ENCODE measurements at regions not wholly inside any gene's neighbourhood (a gene's known extent, or its start where the extent isn't known, plus 50 kb on each side); places are given as distances from the start of the nearest gene placed in this dataset.

DNA sequence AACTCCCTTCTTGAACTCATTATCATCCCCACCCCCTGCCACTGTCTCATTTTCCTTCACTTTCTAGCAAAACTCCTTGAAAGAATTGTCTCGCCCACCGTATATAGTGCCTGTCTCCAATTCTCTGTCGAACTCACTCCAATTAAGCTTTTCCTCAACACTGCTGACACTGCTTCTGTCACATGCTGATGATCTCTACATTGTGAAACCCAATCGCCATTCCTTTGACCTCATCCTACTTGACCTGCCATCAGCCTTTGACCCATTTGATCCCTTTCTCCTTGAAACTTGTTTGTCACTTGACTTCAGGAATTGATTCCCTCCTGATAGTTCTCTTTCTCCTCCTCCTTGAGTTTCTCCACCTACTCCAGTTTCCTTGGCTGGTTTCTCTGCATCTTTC lies 54.8 kb downstream of the CCDC71L start:
- DNase-seq, result no peak

DNA sequence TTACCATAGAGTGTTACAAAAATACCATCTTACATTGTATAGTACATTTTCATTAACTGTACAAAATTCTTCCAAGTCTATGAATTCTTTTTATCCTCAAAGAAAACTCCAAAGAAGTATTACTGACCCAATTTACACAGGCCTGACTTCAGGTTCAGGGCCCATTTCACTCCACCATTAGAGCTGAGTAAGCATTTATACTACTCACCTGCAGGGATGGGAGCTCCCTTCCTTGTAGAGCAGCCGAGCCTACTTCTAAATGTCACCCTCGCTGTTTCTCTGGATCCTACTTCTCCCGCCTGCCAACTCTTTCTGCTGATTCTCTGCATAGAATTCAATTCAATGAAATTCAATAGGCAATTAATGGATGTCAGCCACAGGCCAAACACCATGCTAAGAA lies 56.0 kb downstream of the CCDC71L start:
- DNase-seq, result no peak

GRCh38 chr7:106604303-106604924 lies 56.5 kb downstream of the CCDC71L start:
- DNase-seq, result no peak

- no peak for DNase-seq
Observed at GRCh38 chr7:106603346-106603745, 57.6 kb downstream of the CCDC71L start.

- DNase-seq, result no peak
Observed at GRCh38 chr7:106602062-106602461, 58.9 kb downstream of the CCDC71L start.

DNA sequence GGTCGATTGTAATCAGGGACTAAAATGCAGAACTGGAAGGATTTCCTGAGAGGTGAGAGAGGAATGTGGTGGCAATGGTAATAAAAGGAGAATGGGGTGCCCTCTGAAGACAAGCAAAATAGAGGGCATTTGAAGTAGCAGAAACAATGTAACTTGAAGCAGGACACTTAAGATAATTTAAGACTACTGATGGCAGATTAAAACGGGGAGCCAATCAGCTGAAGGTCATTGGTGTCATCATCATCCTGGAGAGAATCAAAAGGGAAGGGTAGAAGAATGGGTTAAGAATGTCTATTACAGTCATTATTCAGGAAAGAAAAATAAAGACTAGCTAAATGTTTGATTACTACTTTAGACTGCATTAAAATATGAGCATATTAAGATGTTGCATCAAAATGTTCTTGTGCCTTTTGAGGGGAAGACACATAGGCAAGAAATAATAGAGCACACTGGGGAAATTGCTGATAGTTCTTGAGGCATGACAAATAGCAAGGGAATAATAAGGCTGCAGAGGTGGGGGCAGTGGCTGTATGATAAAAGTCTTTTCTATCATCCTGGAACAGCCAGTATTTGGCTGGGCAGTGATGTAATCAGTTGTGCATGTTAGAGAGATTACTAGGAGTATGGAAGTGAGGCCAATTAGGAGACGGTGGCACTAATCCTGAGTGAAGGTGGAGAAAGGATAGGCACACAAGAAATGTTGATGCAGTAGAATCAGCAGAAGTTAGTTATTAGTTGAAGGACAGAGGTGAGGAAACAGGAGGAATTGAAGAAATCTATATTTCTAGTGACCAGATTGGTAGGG lies 60.2 kb downstream of the CCDC71L start:
- no peak for DNase-seq

- DNase-seq, result no peak
Observed at GRCh38 chr7:106599343-106599698, 61.6 kb downstream of the CCDC71L start.

DNA sequence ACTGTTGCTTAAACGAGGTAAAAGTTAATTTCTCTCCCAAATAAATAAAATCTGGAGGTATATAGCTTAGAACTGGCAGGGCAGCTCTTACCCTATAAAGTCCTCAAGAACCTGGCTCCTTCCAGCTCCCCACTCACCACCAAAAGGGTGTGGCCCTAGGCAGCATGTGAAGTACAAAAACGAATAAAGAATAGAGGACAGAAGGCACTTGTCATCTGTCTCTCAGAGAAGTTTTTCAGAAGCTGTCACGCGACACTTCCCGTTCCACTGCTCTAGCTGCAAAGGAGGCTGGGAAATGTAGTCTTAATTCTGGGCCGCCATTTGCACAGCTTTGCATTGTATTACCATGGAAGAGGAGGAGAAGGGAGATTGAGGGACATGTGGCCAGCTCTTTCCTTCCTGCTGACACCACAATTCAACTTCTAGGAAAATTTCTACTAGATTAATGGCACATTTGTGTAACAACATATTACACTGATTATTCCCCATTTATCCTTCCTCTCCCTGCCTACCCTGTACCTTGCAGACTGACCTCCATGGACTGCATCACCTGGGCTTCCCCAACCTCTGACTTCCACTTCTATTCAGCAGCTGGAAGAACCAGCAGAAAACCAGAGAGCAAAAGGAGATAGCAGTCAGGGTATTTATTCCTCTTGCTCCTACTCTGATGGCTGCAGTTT lies 62.2 kb downstream of the CCDC71L start:
- peak; percentile 57 for DNase-seq

DNA sequence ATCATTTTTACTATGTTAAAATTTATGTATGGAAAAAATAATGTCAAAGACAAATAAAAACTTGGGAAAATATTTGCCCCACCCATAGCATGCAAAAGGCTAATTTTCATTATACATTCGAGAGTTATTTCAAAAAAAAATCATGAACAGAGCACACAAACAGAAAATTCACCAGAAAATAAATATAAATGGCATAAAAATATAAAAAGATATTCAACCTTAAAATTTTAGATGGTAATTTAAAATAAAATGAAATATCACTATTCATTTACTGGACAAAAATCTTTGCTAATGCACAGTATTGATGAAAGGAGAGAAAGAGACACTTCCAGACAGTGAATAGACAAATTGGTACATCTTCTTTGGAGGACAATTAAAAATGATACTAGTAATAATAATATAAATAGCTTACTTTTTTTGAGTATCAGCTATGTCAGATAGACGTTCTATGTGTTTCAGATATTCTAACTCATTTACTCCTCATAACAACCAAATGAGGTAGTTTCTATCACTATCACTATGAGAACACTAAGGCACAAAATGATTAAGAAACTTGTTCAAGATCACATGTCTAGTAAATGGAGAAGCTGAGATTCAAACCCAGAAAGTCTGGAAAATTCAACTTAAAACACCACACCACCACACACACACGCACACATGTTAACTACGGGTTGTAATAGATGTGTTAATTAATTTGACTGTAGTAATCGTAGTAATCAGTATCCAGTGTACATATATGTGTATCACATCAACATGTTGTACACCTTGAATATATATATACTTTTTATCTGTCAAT lies 63.0 kb downstream of the CCDC71L start:
- DNase-seq, result no peak

GRCh38 chr7:106597014-106597413 lies 63.9 kb downstream of the CCDC71L start:
- no peak for DNase-seq

- DNase-seq, result no peak
Observed at GRCh38 chr7:106595922-106596321, 65.0 kb downstream of the CCDC71L start.

DNA sequence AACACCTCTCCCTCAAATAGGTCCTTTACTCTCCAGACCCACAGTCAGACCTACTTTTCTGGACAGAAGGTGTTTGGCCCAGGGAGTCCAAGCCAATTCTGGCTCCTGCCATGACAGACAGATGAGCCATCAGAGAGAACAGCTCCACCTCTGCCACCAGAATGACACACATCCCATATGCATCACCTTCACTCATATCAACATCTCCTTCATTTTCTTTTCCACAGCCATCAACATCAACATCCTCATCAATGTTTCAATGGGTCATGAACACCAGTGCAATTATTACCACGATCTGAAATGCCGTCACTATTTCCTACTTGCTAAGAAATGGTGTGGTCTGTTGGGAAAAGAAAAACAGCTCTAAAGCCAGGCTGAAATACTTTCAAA lies 67.9 kb downstream of the CCDC71L start:
- DNase-seq, result no peak

DNA sequence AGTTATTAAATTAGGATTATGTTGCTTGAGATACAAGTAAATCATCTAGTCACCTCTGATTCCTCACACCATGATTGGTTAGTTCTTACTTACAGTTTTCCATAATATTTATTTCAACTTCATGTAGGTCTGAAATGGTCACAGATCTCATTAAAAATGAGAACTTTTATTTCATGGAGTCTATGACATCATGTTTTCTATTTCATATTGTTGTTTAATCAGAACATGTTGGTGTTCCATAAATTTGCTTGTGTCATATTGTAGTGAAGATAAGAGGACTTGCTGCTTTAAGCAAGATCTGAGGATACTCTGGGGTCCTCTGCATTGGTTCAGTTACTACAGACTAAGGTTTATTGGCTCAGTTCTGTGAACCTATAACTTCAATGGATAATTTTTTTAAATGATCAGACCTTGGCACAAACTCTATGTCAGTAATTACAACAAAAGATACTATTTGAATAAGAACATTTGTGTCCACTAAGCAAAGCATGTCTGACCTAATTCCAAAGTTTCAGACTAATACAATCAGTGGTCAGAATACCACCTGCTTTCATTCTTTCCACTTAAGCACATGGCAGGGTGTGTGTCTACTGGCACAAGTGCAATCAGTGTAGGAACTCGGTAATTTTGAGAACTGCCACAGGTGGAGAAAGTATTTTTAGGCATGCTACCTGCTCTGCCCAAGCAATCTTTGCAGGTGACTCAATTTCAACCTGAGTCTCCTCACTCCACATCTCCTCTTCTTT lies 68.5 kb downstream of the CCDC71L start:
- no peak for DNase-seq

GRCh38 chr7:106591146-106591545 lies 69.8 kb downstream of the CCDC71L start:
- DNase-seq, result no peak

DNA sequence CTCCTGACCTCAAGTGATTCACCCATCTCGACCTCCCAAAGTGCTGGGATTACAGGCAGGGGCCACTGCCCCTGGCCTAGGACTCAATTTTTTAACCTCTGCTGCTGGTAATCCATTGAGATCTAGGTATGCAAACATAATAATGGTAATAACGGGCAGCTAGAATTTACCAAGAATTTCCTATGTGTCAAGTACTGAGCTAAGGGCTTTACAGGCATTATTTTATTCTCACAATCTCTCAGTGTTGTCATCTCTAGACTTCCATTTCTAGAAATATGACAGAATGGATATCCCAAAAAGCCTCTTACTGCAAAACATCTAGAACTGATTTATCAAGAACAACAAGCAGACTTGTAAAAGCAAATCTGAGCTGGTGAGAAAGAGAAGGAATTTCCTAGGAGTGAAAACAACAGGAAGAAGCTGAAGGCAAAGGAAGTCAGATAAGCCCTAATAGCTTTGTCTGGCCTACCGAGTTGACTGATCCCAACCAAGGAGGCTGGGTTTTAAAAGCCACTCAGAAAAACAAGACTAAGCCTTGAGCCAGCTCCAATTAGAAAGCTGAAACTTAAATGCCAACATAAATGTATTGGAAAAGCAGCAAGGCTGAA lies 70.6 kb downstream of the CCDC71L start:
- DNase-seq, result no peak

DNA sequence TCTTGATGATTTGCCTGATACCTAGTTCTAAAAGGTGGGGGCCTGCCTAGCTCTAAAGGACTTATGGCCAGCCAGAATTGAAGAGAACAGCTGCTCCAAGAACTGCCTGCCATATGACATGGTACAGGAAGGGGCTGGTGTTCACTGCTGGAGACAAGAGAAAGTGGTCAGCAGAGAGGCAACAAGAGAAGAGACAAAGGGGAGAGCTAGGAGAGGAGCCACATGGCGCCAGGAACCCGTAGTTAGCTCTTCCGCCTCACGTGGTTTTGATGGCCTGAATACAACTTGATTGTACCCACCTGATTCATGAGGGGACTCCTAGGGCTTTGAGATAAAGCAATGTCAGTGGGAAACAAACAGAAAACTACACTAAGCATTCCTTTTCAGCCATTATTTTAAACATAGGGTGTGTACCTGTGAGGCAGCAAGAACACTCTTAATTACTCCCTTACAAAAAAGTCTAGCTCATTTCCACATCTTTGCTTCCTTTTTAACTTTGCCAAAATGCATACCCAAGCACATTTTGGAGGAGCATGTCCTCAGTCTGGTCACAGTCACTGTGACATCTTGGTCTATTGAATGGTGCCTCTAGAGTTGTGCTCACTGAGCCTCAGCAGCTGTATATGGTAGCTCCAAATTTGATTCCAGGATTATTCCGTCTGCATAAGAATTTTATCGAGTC lies 71.6 kb downstream of the CCDC71L start:
- no peak for DNase-seq

DNA sequence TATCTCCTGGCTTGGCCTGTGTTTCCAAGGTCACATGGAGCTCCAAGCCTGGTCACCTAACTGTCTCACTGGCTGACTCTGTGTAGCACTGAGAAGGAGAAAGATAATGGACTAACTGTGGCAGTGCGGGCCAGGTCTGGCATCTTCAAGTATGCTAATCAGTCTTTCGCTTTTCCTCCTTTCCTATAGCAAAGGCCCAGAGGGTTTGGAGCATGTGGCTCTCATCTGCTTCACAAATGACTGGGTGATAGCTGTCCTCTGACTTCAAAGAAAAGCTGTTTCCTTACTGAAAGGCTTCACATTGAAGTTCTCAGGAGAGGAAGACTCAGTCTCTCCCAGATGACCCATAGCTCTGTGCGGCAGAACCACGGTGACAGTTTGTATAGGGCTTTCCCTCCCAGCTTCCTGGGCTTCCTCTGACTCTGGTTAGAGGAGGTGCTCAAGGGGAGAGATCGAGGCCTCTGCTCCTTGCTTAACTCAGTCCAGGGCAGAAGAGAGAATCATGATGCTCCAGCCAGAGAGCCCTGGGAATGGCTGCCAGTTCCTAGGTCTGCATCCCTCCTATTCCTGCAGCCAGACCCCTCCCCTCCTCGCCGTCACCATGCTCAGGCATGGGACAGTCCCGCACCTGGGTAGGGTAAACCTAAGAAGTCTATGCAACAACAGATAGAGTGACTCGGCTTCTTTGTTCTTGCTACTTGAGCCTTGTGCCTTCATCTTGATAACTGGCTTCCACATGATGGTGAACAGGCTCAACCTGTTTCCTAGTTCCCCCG lies 72.3 kb downstream of the CCDC71L start:
- no peak for DNase-seq

- no peak for DNase-seq
Observed at GRCh38 chr7:106584914-106585759, 75.8 kb downstream of the CCDC71L start.
